ENCODE measurements at regions not wholly inside any gene's neighbourhood (a gene's known extent, or its start where the extent isn't known, plus 50 kb on each side); places are given as distances from the start of the nearest gene placed in this dataset.
"Not testable (repeated sequence)": the region's sequence is repeated elsewhere in the genome, so short reads cannot be mapped to it uniquely, and the experiment has no call there.

DNA sequence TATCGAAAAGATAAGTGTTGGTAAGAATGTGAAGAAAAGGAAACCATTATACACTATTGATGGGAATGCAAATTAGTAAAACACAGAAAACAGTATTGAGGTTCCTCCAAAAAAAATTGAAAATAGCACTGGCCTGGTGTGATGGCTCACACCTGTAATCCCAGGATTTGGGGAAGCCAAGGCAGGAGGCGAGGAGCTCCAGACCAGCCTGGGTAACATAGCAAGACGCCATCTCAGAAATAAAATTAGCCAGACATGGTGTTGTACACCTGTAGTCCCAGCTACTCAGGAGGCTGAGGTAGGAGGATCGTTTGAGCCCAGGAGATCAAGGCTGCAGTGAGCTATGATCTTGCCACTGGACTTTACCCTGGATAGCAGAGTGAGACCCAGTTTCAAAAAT, 5303.4 kb upstream of the TPTE start:
- not testable (repeated sequence) for H3K27me3 ChIP-seq (ENCODE audit: insufficient read depth, low read depth); H3K4me3 ChIP-seq (IDR thresholded peaks at IDR 0.05; ENCODE audit: insufficient read depth, low read depth, low read length); H2AFZ ChIP-seq (ENCODE audit: low read depth); H3K4me2 ChIP-seq; H3K4me1 ChIP-seq (ENCODE audit: low read depth, poor library complexity, severe bottlenecking); H3K79me2 ChIP-seq (ENCODE audit: insufficient read depth, low read depth); H4K20me1 ChIP-seq (ENCODE audit: insufficient read depth); H3K36me3 ChIP-seq (ENCODE audit: insufficient read depth); H3K9ac ChIP-seq; H3K27ac ChIP-seq

DNA sequence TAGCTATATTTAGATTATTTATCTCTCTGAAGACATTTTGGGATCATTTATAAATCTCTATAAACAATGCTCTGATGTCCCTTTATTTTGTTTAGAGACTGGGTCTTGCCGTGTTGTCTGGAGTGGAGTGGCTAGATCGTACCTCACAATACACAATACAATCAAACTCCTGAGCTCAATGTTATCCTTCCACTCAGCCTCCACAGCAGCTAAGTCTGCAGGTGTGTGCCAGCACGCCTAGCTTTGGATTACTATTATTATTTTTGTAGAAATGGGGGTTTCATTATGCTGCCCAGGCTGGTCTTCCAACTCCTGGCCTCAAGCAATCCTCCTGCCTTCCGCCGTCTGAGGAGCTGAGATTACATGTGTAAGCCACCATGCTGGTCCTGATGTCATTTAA, 5301.4 kb upstream of the TPTE start:
- not testable (repeated sequence) for H3K79me2 ChIP-seq (ENCODE audit: insufficient read depth, low read depth); H3K9ac ChIP-seq

DNA sequence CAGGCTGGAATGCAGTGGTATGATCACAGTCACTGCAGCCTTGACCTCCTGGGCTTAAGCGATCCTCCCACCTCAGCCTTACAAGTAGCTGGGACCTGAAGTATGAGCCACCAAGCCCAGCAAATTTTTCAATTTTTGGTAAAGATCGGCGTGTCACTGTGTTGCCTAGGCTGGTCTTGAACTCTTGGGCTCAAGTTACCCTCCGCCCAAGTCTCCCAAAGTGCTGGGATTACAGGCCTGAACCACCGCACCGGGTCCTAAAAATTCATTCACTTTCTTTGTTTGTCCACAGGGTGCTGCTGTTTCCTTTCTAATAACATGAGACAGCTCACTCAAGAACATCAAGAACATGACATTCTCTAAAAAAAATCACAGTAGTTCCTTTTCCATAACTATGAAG, 5300.9 kb upstream of the TPTE start:
- not testable (repeated sequence) for H3K4me1 ChIP-seq (ENCODE audit: low read depth, poor library complexity, severe bottlenecking); H3K9ac ChIP-seq; H3K79me2 ChIP-seq (ENCODE audit: insufficient read depth, low read depth); H4K20me1 ChIP-seq (ENCODE audit: insufficient read depth); H3K4me2 ChIP-seq; H3K27ac ChIP-seq; H3K27me3 ChIP-seq (ENCODE audit: insufficient read depth, low read depth); H3K36me3 ChIP-seq (ENCODE audit: insufficient read depth); H3K4me3 ChIP-seq (IDR thresholded peaks at IDR 0.05; ENCODE audit: insufficient read depth, low read depth, low read length); H2AFZ ChIP-seq (ENCODE audit: low read depth)
- TF ChIP-seq, protein P1, sequence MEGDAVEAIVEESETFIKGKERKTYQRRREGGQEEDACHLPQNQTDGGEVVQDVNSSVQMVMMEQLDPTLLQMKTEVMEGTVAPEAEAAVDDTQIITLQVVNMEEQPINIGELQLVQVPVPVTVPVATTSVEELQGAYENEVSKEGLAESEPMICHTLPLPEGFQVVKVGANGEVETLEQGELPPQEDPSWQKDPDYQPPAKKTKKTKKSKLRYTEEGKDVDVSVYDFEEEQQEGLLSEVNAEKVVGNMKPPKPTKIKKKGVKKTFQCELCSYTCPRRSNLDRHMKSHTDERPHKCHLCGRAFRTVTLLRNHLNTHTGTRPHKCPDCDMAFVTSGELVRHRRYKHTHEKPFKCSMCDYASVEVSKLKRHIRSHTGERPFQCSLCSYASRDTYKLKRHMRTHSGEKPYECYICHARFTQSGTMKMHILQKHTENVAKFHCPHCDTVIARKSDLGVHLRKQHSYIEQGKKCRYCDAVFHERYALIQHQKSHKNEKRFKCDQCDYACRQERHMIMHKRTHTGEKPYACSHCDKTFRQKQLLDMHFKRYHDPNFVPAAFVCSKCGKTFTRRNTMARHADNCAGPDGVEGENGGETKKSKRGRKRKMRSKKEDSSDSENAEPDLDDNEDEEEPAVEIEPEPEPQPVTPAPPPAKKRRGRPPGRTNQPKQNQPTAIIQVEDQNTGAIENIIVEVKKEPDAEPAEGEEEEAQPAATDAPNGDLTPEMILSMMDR (conservative IDR thresholded peaks at IDR 0.05; ENCODE audit: low read depth, low read length) = peak; percentile 75

More for the DNA sequence above, 5301.4 kb upstream of the TPTE start:
- not testable (repeated sequence) for H3K4me1 ChIP-seq (ENCODE audit: low read depth, poor library complexity, severe bottlenecking); H3K4me3 ChIP-seq (IDR thresholded peaks at IDR 0.05; ENCODE audit: insufficient read depth, low read depth, low read length); H3K27me3 ChIP-seq (ENCODE audit: insufficient read depth, low read depth); H2AFZ ChIP-seq (ENCODE audit: low read depth); H3K4me2 ChIP-seq; H3K27ac ChIP-seq; H4K20me1 ChIP-seq (ENCODE audit: insufficient read depth); H3K36me3 ChIP-seq (ENCODE audit: insufficient read depth)

DNA sequence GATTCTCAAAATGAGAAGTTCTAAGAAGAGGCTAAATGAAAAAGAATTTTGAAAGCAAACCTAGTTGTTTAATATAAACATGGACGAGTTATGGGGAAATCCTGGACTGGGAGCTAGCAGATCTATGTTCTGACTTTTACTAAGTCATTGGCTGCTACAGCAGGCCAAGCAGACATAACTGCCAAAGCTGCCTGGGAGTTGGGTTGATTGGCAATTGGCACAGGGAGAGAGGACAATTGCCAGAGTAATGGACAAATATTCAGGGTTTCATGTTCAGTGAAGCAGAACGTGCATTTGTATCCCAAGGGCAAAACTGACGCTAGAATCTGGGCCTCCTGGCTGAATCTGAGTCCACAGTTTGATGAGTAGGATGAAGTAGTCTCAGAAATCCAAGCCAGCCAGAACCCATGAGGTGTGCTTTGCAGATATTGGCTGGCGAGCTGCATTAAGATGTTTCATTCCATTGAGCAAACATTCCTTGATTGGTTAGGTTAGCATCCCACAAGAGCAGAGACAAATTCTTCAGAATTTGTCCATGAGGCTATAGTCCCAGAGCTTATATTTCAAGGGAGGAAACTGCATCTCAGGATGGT, 5299.8 kb upstream of the TPTE start:
- not testable (repeated sequence) for H3K4me3 ChIP-seq (IDR thresholded peaks at IDR 0.05; ENCODE audit: insufficient read depth, low read depth, low read length); H3K4me2 ChIP-seq; H3K79me2 ChIP-seq (ENCODE audit: insufficient read depth, low read depth); H3K9ac ChIP-seq; H3K27me3 ChIP-seq (ENCODE audit: insufficient read depth, low read depth); H2AFZ ChIP-seq (ENCODE audit: low read depth); H3K36me3 ChIP-seq (ENCODE audit: insufficient read depth); H4K20me1 ChIP-seq (ENCODE audit: insufficient read depth); H3K4me1 ChIP-seq (ENCODE audit: low read depth, poor library complexity, severe bottlenecking); H3K27ac ChIP-seq

DNA sequence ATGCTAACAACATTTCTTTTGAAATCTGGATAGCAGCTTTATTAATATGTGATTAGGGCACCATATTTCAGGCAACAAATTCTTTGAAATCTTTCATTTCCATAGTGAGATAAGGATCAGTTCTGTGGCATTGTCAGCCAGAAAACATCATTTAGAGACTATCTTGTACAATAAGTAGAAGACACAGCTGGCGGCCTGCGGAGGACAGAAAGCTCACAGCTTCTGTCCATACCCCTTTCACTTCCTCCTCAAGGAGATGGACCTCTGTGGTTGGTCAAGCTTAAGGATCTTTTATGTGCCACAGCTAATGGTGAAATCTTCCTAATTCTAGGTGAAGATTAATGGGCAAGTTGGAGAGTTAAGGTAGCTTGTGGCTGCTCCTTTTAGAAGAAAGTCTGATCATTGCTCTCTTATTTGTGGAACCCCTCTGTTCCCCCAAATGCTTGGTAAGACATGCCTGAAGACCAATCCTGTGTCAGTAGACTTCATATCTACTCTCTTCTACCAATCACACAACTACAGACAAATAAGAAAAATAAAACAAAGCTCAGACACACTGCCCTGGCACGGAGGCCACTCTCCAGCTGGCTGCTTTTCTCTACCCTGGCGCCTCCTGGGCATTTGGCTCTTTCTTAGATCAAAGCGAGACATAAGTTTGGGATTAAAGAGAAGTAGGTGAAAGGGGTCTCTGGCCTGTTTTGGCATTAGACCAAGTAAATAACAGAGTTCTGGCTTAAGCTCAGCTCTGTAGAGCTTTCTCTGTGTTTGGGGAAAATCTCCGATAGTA, 5298.2 kb upstream of the TPTE start:
- H3K36me3 ChIP-seq (ENCODE audit: insufficient read depth); H3K79me2 ChIP-seq (ENCODE audit: insufficient read depth, low read depth); H3K4me2 ChIP-seq; H4K20me1 ChIP-seq (ENCODE audit: insufficient read depth); H3K4me3 ChIP-seq (IDR thresholded peaks at IDR 0.05; ENCODE audit: insufficient read depth, low read depth, low read length); H3K9ac ChIP-seq; H3K4me1 ChIP-seq (ENCODE audit: low read depth, poor library complexity, severe bottlenecking); H2AFZ ChIP-seq (ENCODE audit: low read depth); H3K27me3 ChIP-seq (ENCODE audit: insufficient read depth, low read depth); H3K27ac ChIP-seq: not testable (repeated sequence)

DNA sequence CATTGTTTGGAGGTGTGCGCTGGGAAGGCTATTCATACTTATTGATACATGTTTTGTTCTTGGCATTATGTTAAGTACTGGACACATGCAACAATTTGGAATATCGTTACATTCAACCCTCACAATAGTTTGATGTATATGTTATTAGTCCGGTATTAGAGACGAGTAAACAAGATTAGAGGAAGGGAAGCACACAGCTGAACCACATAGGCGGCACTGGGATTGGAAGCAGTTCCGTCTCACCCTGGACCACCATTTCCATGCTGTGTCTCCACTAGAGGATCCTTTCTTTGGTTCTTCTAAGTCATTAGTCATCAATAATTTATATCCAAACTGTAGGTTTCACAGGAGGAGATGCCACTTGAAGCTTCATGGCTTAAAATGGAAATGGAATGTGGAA, 5297.2 kb upstream of the TPTE start:
- not testable (repeated sequence) for H3K4me3 ChIP-seq (IDR thresholded peaks at IDR 0.05; ENCODE audit: insufficient read depth, low read depth, low read length); H3K4me2 ChIP-seq; H3K79me2 ChIP-seq (ENCODE audit: insufficient read depth, low read depth); H3K9ac ChIP-seq; H3K4me1 ChIP-seq (ENCODE audit: low read depth, poor library complexity, severe bottlenecking); H3K27ac ChIP-seq; H3K36me3 ChIP-seq (ENCODE audit: insufficient read depth); H2AFZ ChIP-seq (ENCODE audit: low read depth); H3K27me3 ChIP-seq (ENCODE audit: insufficient read depth, low read depth); H4K20me1 ChIP-seq (ENCODE audit: insufficient read depth)

DNA sequence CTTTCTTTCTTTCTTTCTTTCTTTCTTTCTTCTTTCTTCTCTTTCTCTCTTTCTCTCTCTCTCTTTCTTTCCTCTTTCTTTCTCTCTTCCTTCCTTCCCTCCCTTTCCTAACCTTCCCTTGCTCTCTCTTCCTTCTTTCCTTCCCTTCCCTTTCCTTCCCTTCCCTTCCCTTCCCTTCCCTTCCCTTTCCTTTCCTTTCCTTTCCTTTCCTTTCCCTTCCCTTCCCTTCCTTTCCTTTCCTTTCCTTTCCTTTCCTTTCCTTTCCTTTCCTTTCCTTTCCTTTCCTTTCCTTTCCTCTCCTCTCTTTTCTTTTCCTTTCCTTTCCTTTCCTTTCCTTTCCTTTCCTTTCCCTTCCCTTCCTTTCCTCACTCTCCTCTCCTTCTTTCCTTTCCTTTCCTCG, 5294.1 kb upstream of the TPTE start:
- H3K9ac ChIP-seq; H3K4me1 ChIP-seq (ENCODE audit: low read depth, poor library complexity, severe bottlenecking); H3K79me2 ChIP-seq (ENCODE audit: insufficient read depth, low read depth): not testable (repeated sequence)

DNA sequence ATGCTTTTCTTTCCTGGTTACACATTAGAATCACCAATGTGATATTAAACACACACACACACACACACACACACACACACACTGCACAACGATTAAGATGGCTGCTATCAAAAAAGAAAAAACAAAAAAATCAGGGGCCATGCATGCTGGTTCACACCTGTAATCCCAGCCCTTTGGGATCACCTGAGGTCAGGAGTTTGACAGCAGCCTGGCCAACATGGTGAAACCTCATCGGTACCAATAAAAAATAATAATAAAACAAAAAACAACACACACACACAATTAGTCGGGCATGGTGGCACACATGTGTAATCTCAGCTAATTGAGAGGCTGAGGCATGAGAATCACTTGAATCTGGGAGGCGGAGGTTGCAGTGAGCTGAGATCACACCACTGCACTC, 5290.8 kb upstream of the TPTE start:
- not testable (repeated sequence) for H2AFZ ChIP-seq (ENCODE audit: low read depth); H4K20me1 ChIP-seq (ENCODE audit: insufficient read depth)

More for the DNA sequence above, 5294.1 kb upstream of the TPTE start:
- not testable (repeated sequence) for H3K36me3 ChIP-seq (ENCODE audit: insufficient read depth); H3K4me2 ChIP-seq; H2AFZ ChIP-seq (ENCODE audit: low read depth); H3K27ac ChIP-seq; H3K27me3 ChIP-seq (ENCODE audit: insufficient read depth, low read depth); H4K20me1 ChIP-seq (ENCODE audit: insufficient read depth); H3K4me3 ChIP-seq (IDR thresholded peaks at IDR 0.05; ENCODE audit: insufficient read depth, low read depth, low read length)

DNA sequence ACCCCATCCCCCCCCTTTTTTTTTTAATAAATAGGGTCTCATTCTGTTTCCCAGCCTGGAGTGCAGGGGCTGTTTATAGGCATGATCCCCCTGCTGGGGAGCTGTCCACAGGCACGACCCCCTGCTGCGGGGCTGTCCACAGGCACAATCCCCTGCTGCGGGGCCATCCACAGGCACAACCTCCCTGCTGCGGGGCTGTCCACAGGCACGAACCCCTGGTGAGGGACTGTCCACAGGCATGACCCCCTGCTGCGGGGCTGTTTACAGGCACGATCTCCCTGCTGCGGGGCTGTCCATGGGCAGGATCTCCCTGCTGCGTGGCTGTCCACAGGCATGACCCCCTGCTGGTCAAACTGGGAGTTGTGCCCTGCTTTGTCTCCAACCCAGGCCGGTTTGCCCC, 5290.1 kb upstream of the TPTE start:
- H3K27ac ChIP-seq; H3K4me1 ChIP-seq (ENCODE audit: low read depth, poor library complexity, severe bottlenecking); H3K9ac ChIP-seq; H4K20me1 ChIP-seq (ENCODE audit: insufficient read depth); H3K79me2 ChIP-seq (ENCODE audit: insufficient read depth, low read depth); H2AFZ ChIP-seq (ENCODE audit: low read depth); H3K27me3 ChIP-seq (ENCODE audit: insufficient read depth, low read depth); H3K36me3 ChIP-seq (ENCODE audit: insufficient read depth); H3K4me3 ChIP-seq (IDR thresholded peaks at IDR 0.05; ENCODE audit: insufficient read depth, low read depth, low read length); H3K4me2 ChIP-seq: not testable (repeated sequence)

More for the DNA sequence above, 5290.8 kb upstream of the TPTE start:
- H3K9ac ChIP-seq; H3K79me2 ChIP-seq (ENCODE audit: insufficient read depth, low read depth); H3K27me3 ChIP-seq (ENCODE audit: insufficient read depth, low read depth); H3K27ac ChIP-seq; H3K36me3 ChIP-seq (ENCODE audit: insufficient read depth); H3K4me2 ChIP-seq; H3K4me1 ChIP-seq (ENCODE audit: low read depth, poor library complexity, severe bottlenecking); H3K4me3 ChIP-seq (IDR thresholded peaks at IDR 0.05; ENCODE audit: insufficient read depth, low read depth, low read length): not testable (repeated sequence)

Measured in KMS-11 (cell line).